IPS-20b (cell line): ENCODE measurements at regions not wholly inside any gene's neighbourhood (a gene's known extent, or its start where the extent isn't known, plus 50 kb on each side); places are given as distances from the start of the nearest gene placed in this dataset.
"Not testable (repeated sequence)": the region's sequence is repeated elsewhere in the genome, so short reads cannot be mapped to it uniquely, and the experiment has no call there.

Experiments
- H3K27ac ChIP-seq: one replicate; pipeline ENCODE4 v1.5.1; 2013; ENCODE audit warnings: low read length
- H3K27me3 ChIP-seq: 2 replicates; pipeline ENCODE4 v1.6.1; 2013; ENCODE audit warnings: mild to moderate bottlenecking, low read length, inconsistent platforms; ENCODE audit not compliant: insufficient read depth
- H3K36me3 ChIP-seq: 2 replicates; pipeline ENCODE4 v1.6.1; 2013; ENCODE audit warnings: low read depth, mild to moderate bottlenecking, inconsistent platforms, low read length, moderate library complexity; ENCODE audit not compliant: insufficient read depth
- H3K4me1 ChIP-seq: 2 replicates; pipeline ENCODE4 v1.6.1; 2013; ENCODE audit warnings: mild to moderate bottlenecking, control low read depth, inconsistent platforms, low read length, moderate library complexity; ENCODE audit not compliant: insufficient read depth
- H3K4me3 ChIP-seq: 2 replicates; pipeline ENCODE4 v1.5.1; 2013; ENCODE audit warnings: mild to moderate bottlenecking, low read length, inconsistent platforms
- H3K9ac ChIP-seq: 2 replicates; pipeline ENCODE4 v1.6.1; 2013; ENCODE audit warnings: low read depth, mild to moderate bottlenecking, inconsistent platforms, low read length, moderate library complexity
- H3K9me3 ChIP-seq: 2 replicates; pipeline ENCODE4 v1.6.1; 2013; ENCODE audit warnings: mild to moderate bottlenecking, low read depth, low read length, inconsistent platforms; ENCODE audit not compliant: insufficient read depth

DNA sequence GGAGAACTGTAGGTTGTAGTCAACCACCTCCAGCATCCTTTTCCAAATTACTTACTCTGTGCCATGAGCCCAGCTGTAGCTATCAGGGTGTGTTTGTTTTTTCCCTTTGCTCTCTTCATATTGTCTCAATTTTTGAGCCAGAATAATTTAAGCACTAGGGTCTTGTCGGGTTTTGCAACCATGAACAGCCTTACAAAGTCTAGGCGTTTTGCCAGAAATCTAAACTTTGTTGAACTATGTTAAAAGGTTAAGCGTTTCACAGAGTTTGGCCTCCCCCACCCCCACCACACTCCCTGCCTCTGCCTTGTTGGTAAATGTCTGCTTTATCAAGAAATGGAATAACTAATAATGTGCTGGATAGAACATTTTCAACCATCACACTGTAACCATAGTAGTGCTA, 190.6 kb upstream of the TTC29 start:
- Histone ChIP-seq H3K27me3 (no peaks in the 10 kb centered on the region), H3K4me1 (no peaks in the 10 kb centered on the region), H3K27ac (no peak overlapping the region), H3K9ac (no peak overlapping the region), H3K36me3 (no peaks in the 10 kb centered on the region), H3K9me3 (no peaks in the 10 kb centered on the region), H3K4me3 (no peak overlapping the region)

DNA sequence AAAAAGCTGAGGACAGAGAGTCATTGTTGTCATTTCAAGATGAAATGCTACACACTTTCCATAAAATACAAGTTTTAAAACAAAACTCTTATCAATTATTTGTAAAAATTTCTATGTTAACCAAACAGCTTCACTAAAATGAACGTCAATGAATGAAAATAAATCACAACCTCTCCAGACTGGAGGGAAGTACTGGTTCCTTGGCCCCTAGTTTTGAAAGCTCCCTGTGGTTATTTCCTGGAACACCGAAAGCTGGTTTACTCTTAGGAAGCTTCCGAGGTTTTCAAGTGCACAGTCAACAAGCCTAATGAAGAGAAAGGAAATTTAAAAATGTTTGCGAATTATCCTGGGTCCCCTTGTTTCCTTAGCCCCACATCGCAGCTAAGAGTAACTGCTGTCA, 191.1 kb upstream of the TTC29 start:
- Histone ChIP-seq H3K9me3 (no peaks in the 10 kb centered on the region), H3K36me3 (no peaks in the 10 kb centered on the region), H3K27me3 (no peaks in the 10 kb centered on the region), H3K4me1 (no peaks in the 10 kb centered on the region), H3K27ac (no peak overlapping the region), H3K4me3 (no peak overlapping the region), H3K9ac (no peak overlapping the region)

DNA sequence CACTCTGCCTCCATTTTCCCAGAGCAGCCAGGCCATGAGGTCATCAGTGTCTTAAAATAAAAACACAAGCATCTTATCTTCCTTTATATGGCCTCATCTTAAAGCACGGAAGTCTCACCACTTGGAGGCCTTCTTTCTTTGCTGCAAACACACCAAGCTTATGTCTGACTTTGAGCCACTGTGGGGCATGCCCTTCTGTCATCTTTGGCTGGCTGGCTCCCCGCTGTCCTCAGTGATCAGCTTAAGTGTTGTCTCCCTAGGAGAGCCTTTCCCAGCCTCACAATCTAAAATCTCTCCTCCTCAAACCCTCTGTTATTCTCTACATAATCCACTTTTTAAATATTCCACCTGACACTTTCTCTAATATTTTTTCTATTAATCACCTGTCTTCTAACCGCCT, 191.6 kb upstream of the TTC29 start:
- Histone ChIP-seq H3K9ac (no peak overlapping the region), H3K4me3 (no peak overlapping the region), H3K4me1 (no peaks in the 10 kb centered on the region), H3K36me3 (no peaks in the 10 kb centered on the region), H3K27me3 (no peaks in the 10 kb centered on the region), H3K9me3 (no peaks in the 10 kb centered on the region), H3K27ac (no peak overlapping the region)

DNA sequence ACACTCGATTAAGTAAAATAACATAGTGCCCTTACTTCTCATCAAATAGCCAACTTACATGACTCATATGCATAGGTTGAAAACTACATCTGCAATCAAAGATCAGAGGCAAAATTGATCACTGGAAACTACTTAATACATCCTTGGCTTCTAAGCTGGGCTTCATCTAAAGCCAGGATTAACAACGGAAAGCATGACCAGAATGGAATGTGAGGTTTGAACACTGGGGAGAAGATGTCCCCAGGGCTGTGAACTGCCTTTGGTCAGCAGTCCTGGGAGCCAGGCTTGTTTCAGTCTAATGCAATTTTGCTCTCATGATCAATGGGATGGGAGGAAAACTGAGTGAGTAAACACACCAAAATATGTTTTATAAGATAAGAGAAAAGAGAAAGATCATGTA, 192.5 kb upstream of the TTC29 start:
- H3K27me3 ChIP-seq: no peaks in the 10 kb centered on the region
- no peaks in the 10 kb centered on the region for H3K9me3 ChIP-seq
- H3K36me3 ChIP-seq: no peaks in the 10 kb centered on the region
- H3K9ac ChIP-seq: no peak overlapping the region
- no peak overlapping the region for H3K27ac ChIP-seq
- no peak overlapping the region for H3K4me3 ChIP-seq
- H3K4me1 ChIP-seq: no peaks in the 10 kb centered on the region

DNA sequence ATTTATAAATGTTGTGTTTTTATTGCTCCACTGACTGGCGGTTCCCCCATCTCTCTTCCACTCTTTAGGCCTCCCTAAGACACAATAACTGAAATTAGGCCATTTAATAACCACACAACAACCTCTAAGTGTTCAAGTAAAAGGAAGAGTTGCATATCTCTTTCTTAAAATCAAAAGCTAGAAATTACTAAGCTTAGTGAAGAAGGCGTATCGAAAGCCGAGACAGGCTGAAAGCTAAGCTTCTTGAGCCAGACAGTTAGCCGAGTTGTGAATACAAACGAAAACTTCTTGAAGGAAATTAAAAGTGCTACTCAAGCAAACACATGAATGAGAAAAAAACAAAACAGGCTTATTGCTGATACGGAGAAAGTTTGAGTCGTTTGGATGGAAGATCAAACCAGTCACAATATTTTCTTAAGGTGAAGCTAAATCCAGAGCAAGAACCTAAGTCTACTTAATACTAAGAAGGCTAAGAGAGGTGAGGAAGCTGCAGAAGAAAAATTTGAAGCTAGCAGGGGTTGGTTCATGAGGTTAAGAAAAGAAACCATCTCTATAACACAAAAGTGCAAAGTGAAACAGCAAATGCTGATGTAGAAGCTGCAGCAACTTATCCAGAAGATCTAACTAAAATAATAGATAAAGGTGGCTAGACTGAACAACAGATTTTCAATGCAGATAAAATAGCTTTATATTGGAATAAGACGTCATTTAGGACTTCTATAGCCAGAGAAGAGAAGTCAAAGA, 194.0 kb upstream of the TTC29 start:
- no peaks in the 10 kb centered on the region for H3K4me1 ChIP-seq
- no peak overlapping the region for H3K27ac ChIP-seq
- H3K27me3 ChIP-seq: no peaks in the 10 kb centered on the region
- no peak overlapping the region for H3K9ac ChIP-seq
- no peaks in the 10 kb centered on the region for H3K9me3 ChIP-seq
- no peak overlapping the region for H3K4me3 ChIP-seq
- no peaks in the 10 kb centered on the region for H3K36me3 ChIP-seq

DNA sequence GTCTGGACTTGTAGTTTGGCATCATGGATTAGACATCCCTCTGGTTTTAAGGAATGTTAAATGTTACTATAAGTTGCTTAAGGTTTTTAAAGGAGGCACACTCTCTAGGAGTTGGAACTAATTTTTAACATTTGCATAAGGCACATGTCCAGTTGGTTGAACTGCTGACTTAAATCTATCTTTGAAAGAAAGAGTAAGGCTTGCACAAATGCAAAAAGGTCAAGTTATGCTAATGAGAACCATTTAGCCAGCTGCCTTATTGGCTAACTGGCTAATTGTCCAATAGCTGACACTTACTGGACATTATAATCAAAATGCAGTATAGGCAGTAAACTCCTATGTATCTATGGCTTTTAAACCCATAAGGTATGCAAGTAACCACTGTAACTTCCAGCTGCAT, 206.1 kb upstream of the TTC29 start:
- H3K4me1 ChIP-seq: no peaks in the 10 kb centered on the region
- no peak overlapping the region for H3K4me3 ChIP-seq
- H3K27me3 ChIP-seq: no peaks in the 10 kb centered on the region
- no peak overlapping the region for H3K27ac ChIP-seq
- H3K9ac ChIP-seq: no peak overlapping the region
- H3K9me3 ChIP-seq: no peaks in the 10 kb centered on the region
- no peaks in the 10 kb centered on the region for H3K36me3 ChIP-seq

DNA sequence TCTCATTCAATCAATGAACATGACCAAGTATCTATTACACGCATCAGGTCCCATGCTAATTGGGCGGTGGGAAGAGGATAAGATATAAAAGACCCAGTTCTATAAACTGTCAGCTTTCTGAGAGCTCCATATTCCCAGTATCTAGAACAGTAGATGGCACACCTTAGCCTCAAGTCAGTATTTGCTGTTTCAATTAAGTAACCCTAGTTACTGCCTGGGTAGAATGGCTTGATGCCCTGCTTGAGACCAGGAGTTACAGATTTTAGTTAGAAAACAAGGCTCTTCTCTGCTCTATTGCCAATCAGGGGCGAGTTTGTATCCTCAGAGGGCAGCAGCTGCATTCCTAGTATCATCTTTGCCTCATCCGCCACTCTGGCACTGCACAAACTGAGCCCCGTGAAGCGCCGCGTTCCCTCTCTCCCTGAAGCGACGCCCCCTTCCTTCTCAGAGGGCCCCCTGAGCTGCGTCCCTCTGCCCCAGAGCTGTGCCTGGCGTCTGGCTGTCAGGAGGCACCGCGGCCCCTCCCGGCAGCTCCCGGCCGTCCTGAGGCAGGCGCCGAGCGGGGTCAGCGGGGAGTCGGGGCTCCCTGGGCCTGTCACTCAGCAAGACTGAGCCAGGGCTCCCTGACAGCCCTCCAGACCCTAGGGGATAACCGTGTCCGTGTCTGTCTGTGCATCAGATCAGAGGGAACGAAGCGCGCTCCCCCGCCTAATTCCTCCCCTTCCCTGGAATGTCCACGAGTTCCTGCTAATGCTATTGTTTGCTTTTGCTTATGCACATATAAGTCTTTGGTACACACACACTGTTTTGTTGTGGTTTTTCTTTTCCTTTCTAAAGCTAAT, 212.4 kb upstream of the TTC29 start:
- Histone ChIP-seq H3K4me1 (peaks cover 5% of the 10 kb centered on the region; the same call in 1 of the 2 replicates), H3K9ac (no peak overlapping the region), H3K27ac (no peak overlapping the region), H3K36me3 (no peaks in the 10 kb centered on the region), H3K9me3 (no peaks in the 10 kb centered on the region), H3K27me3 (peaks cover 11% of the 10 kb centered on the region), H3K4me3 (peak overlapping the region; percentile 70)

DNA sequence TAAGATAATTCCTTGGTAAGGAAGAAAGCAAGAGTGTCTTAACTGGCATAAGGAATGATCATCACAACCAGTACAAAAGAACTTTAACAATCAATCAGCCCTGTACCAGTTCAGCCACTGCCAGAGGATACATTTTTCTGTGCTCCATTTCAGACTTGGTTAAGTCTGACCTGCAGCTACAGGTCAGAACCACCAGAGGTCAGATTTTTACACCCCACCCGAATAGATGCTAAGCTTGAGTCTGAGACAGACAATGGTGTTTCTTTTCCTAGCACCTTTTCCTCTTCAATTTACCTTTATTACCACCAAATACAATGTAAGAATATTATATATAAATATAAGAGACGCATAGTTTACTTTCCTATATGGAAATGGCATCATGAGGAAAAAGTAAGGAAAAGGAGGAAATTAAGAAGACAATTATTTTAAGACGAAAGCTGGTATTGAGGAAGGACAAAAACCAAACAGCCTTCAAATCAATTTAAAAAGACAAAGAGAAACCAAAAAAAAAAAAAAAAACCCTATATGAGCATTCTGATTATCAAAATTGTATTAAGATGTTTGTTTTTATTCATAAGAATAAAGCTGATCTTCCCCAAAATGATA, 215.3 kb upstream of the TTC29 start:
- Histone ChIP-seq H3K9me3 (no peaks in the 10 kb centered on the region), H3K27ac (no peak overlapping the region), H3K4me3 (no peak overlapping the region), H3K36me3 (no peaks in the 10 kb centered on the region), H3K4me1 (peaks cover 5% of the 10 kb centered on the region; the same call in 1 of the 2 replicates), H3K27me3 (peaks cover 11% of the 10 kb centered on the region), H3K9ac (no peak overlapping the region)

DNA sequence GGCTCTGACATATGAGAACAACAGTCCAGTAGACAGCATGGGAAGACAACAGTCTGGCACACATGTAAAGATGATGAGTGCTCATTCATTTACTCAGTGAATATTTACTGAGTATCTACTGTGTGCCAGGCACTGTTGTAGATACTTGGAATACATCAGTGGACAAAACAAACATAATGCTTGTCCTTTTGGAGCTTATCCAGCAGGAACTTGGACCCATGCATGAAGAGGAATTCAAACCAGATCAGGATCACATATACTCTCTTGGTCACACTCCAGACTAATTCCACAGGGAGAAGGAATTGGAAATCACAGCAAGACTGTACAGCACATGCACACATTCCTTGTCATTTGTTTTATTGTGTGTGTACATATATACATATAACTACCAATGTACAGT, 217.6 kb upstream of the TTC29 start:
- no peaks in the 10 kb centered on the region for H3K36me3 ChIP-seq
- no peak overlapping the region for H3K27ac ChIP-seq

DNA sequence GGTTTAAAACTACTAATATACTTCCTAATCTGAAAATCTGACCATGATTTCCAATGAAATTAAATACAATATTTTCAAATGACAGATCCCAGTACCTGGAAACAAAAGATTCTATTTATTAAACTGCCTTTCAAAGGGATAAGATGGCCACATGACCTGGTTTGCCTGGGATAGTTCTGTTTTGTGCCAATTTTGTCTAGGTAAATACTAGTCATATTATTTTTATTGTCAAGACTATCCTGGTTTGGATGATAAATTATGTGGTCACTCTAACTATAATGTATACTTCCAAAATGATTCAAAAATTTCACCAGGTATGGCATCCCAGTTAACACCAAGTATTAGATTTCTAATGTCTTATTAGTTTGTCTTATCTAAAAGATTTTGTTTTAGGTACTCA, 222.5 kb upstream of the TTC29 start:
- H3K4me3 ChIP-seq, H3K9ac ChIP-seq, H3K9me3 ChIP-seq, H3K27me3 ChIP-seq, H3K4me1 ChIP-seq, H3K27ac ChIP-seq, H3K36me3 ChIP-seq: not testable (repeated sequence)

More for the DNA sequence above, 217.6 kb upstream of the TTC29 start:
- peaks cover 2% of the 10 kb centered on the region; the same call in 1 of the 2 replicates for H3K4me1 ChIP-seq
- no peaks in the 10 kb centered on the region for H3K27me3 ChIP-seq
- no peak overlapping the region for H3K9ac ChIP-seq
- no peaks in the 10 kb centered on the region for H3K9me3 ChIP-seq
- H3K4me3 ChIP-seq: no peak overlapping the region

DNA sequence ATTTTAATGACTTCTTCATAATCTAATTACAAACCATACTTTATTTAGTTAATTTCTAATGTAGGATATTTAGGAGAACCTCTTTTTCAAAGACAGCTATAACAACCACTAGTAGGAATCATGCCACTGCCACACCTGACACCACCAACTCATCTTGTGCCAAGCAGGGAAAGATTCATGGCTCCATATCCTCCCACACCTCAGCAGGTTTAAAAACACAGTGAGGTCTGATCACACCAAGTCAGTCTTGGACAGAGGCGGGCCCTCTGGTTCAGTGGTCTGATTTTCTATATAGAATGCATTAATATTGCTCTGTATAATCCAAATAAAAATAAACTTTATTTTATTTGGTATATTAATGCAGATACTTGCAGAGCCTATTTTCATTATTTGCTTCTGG, 227.7 kb upstream of the TTC29 start:
- H3K4me1 ChIP-seq: peaks cover 11% of the 10 kb centered on the region
- no peak overlapping the region for H3K4me3 ChIP-seq
- H3K9me3 ChIP-seq: no peaks in the 10 kb centered on the region
- no peaks in the 10 kb centered on the region for H3K36me3 ChIP-seq
- H3K27ac ChIP-seq: no peak overlapping the region
- no peaks in the 10 kb centered on the region for H3K27me3 ChIP-seq
- H3K9ac ChIP-seq: no peak overlapping the region
